ENCODE measurements at regions not wholly inside any gene's neighbourhood (a gene's known extent, or its start where the extent isn't known, plus 50 kb on each side); places are given as distances from the start of the nearest gene placed in this dataset.

- Histone ChIP-seq H3K9me3 (ENCODE audit: low read depth) (no peaks in the 10 kb centered on the region), H3K36me3 (no peaks in the 10 kb centered on the region), H4K20me1 (ENCODE audit: low read depth) (no peaks in the 10 kb centered on the region), H3K27me3 (no peaks in the 10 kb centered on the region), H3K27ac (no peak overlapping the region), H3K4me1 (no peaks in the 10 kb centered on the region), H3K79me2 (ENCODE audit: low read depth) (no peaks in the 10 kb centered on the region), H3K4me3 (no peak overlapping the region), H2AFZ (replicated peaks) (no peak overlapping the region), H3K9ac (no peak overlapping the region), H3F3A (ENCODE audit: low read depth) (no peaks in the 10 kb centered on the region), H3K4me2 (no peak overlapping the region)
- H3K9me3 Mint-ChIP-seq: no peaks in the 10 kb centered on the region
- H3K27me3 Mint-ChIP-seq (ENCODE audit: insufficient read depth, low read depth): peaks cover 5% of the 10 kb centered on the region
- H3K36me3 Mint-ChIP-seq: no peaks in the 10 kb centered on the region
- H3K4me1 Mint-ChIP-seq: no peaks in the 10 kb centered on the region
- DNase-seq (ENCODE audit: low spot score): peak; percentile 6
- no peak for TF ChIP-seq CTCF (IDR thresholded peaks at IDR 0.05)
- TF ChIP-seq EZH2phosphoT487 (IDR thresholded peaks at IDR 0.05): no peak
- TF ChIP-seq EZH2 (IDR thresholded peaks at IDR 0.05): no peak
- H3K4me3 Mint-ChIP-seq: no peak overlapping the region
- no peak overlapping the region for H3K27ac Mint-ChIP-seq
Observed at GRCh38 chr22:34851918-34852662, 213.9 kb upstream of the ISX start.

- H3K4me1 Mint-ChIP-seq: no peaks in the 10 kb centered on the region
- no peak for TF ChIP-seq EZH2phosphoT487 (IDR thresholded peaks at IDR 0.05)
- TF ChIP-seq EZH2 (IDR thresholded peaks at IDR 0.05): no peak
- no peak for TF ChIP-seq CTCF (IDR thresholded peaks at IDR 0.05)
- H3K4me3 ChIP-seq: no peak overlapping the region
- H3K27me3 ChIP-seq: no peaks in the 10 kb centered on the region
- no peaks in the 10 kb centered on the region for H3K4me1 ChIP-seq
- no peaks in the 10 kb centered on the region for H3F3A ChIP-seq (ENCODE audit: low read depth)
- H3K4me2 ChIP-seq: no peak overlapping the region
- DNase-seq (ENCODE audit: low spot score): no peak
- H3K9me3 ChIP-seq (ENCODE audit: low read depth): no peaks in the 10 kb centered on the region
- H3K36me3 Mint-ChIP-seq: no peaks in the 10 kb centered on the region
- no peaks in the 10 kb centered on the region for H4K20me1 ChIP-seq (ENCODE audit: low read depth)
- no peak overlapping the region for H3K4me3 Mint-ChIP-seq
- H3K9me3 Mint-ChIP-seq: no peaks in the 10 kb centered on the region
- peaks cover 5% of the 10 kb centered on the region for H3K27me3 Mint-ChIP-seq (ENCODE audit: insufficient read depth, low read depth)
- H3K27ac ChIP-seq: no peak overlapping the region
- H3K9ac ChIP-seq: no peak overlapping the region
- no peak overlapping the region for H3K27ac Mint-ChIP-seq
- no peaks in the 10 kb centered on the region for H3K36me3 ChIP-seq
- no peaks in the 10 kb centered on the region for H3K79me2 ChIP-seq (ENCODE audit: low read depth)
- H2AFZ ChIP-seq (replicated peaks): no peak overlapping the region
Observed at GRCh38 chr22:34855471-34855870, 210.5 kb upstream of the ISX start.

GRCh38 chr22:34858066-34858465, 207.9 kb upstream of the ISX start:
- Mint-ChIP-seq H3K4me1 (no peaks in the 10 kb centered on the region), H3K36me3 (no peaks in the 10 kb centered on the region), H3K27ac (no peak overlapping the region), H3K4me3 (no peak overlapping the region), H3K9me3 (no peaks in the 10 kb centered on the region), H3K27me3 (ENCODE audit: insufficient read depth, low read depth) (peaks cover 5% of the 10 kb centered on the region)
- no peak overlapping the region for H2AFZ ChIP-seq (replicated peaks)
- no peak overlapping the region for H3K9ac ChIP-seq
- H3F3A ChIP-seq (ENCODE audit: low read depth): no peaks in the 10 kb centered on the region
- no peak overlapping the region for H3K4me2 ChIP-seq
- TF ChIP-seq EZH2phosphoT487 (IDR thresholded peaks at IDR 0.05) (no peak), EZH2 (IDR thresholded peaks at IDR 0.05) (no peak), CTCF (IDR thresholded peaks at IDR 0.05) (no peak)
- H3K27me3 ChIP-seq: no peaks in the 10 kb centered on the region
- DNase-seq (ENCODE audit: low spot score): no peak
- no peak overlapping the region for H3K27ac ChIP-seq
- H3K4me1 ChIP-seq: no peaks in the 10 kb centered on the region
- no peaks in the 10 kb centered on the region for H3K36me3 ChIP-seq
- no peaks in the 10 kb centered on the region for H3K79me2 ChIP-seq (ENCODE audit: low read depth)
- H4K20me1 ChIP-seq (ENCODE audit: low read depth): no peaks in the 10 kb centered on the region
- no peaks in the 10 kb centered on the region for H3K9me3 ChIP-seq (ENCODE audit: low read depth)
- no peak overlapping the region for H3K4me3 ChIP-seq
